Stimulated activated effector memory CD8-positive, alpha-beta T cell treated with anti-CD3 and anti-CD28 coated beads, Interleukin-12 subunit alpha, Interleukin-12 subunit beta, amount 100 ng/mL, for 72 hours (primary cell): ENCODE measurements at regions not wholly inside any gene's neighbourhood (a gene's known extent, or its start where the extent isn't known, plus 50 kb on each side); places are given as distances from the start of the nearest gene placed in this dataset.

Source experiments
- ATAC-seq: fragments of 150-1000 bp; cut with Tn5 transposase; 2 replicates; pipeline ENCODE4 v1.10.0; 2021
- DNase-seq, 2 donors: peaks; one replicate each; pipeline ENCODE4 v3.0.0; 2021 to 2022; ENCODE audit warnings: low spot score in 2 of 2
- H3K27ac Mint-ChIP-seq: one replicate; pipeline ENCODE4 v1.8.0; 2022; ENCODE audit warnings: mild to moderate bottlenecking, mixed read lengths
- H3K36me3 Mint-ChIP-seq: one replicate; pipeline ENCODE4 v1.8.0; 2022; ENCODE audit warnings: mild to moderate bottlenecking, mixed read lengths
- H3K4me1 Mint-ChIP-seq: one replicate; pipeline ENCODE4 v1.8.0; 2022; ENCODE audit warnings: mixed read lengths
- H3K4me3 Mint-ChIP-seq: one replicate; pipeline ENCODE4 v1.8.0; 2022; ENCODE audit warnings: mild to moderate bottlenecking, mixed read lengths
- H3K9me3 Mint-ChIP-seq: one replicate; pipeline ENCODE4 v1.8.0; 2022; ENCODE audit warnings: mixed read lengths

- H3K4me1 Mint-ChIP-seq, result no peaks in the 10 kb centered on the region
- no peak for ATAC-seq
- H3K4me3 Mint-ChIP-seq, result no peak overlapping the region
- H3K9me3 Mint-ChIP-seq, result peaks cover 11% of the 10 kb centered on the region
- H3K27ac Mint-ChIP-seq, result no peak overlapping the region
- no peaks in the 10 kb centered on the region for H3K36me3 Mint-ChIP-seq
- DNase-seq, result no peak
Measured at GRCh38 chr2:125535089-125535488, 1120.9 kb upstream of the GYPC start.

DNA sequence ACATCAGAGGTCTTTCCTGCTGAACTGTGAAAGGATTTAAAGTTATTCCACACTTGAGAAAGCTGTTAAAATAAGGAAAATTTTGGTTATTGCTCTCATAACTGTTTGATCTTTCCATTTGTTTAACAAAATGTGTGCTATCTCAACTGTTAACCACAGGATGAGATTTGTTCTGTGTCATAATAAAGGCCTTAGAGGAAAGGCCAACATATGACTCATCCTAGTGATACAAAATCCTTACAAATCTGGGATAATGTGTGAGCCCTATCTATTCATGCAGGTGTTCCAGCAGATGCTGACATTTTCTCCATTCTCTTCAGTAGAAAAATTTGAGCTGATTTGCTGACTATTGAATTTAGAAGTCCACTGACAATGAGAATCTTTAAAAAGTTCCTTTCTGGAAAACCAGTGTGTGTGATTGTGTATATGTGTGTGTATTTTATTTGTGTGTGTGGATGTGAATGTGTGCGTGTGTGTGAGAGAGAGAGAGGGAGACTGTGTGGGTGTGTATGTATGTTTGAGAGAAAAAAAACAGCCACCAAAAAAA lies 1111.9 kb upstream of the GYPC start:
- Mint-ChIP-seq H3K27ac (no peak overlapping the region), H3K9me3 (peaks cover 25% of the 10 kb centered on the region), H3K4me3 (no peak overlapping the region), H3K4me1 (no peaks in the 10 kb centered on the region), H3K36me3 (no peaks in the 10 kb centered on the region)
- ATAC-seq (no peak), DNase-seq (no peak)

- Mint-ChIP-seq H3K27ac (no peak overlapping the region), H3K36me3 (no peaks in the 10 kb centered on the region), H3K4me1 (no peaks in the 10 kb centered on the region), H3K4me3 (no peak overlapping the region), H3K9me3 (peaks cover 20% of the 10 kb centered on the region)
- ATAC-seq (no peak), DNase-seq (no peak)
Measured at GRCh38 chr2:125553768-125554167, 1102.2 kb upstream of the GYPC start.

DNA sequence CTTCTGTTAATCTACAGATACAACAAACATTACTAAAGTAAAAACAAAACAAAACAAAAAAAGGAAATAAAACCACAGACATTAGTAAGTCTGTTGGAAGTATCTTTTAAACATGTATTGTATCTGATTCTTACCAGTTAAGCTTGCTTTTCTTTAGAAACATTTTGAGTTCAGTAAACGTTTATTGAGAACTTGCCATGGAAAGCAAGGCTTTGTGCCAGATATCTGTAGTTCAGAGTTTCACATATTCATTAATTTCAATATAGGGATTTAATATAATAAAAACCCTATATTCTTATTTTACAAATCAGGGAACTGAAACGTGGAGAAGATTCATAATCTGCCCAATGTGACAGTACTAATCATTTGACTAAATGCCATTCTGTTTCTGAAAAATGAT lies 1101.0 kb upstream of the GYPC start:
- no peaks in the 10 kb centered on the region for H3K4me1 Mint-ChIP-seq

DNA sequence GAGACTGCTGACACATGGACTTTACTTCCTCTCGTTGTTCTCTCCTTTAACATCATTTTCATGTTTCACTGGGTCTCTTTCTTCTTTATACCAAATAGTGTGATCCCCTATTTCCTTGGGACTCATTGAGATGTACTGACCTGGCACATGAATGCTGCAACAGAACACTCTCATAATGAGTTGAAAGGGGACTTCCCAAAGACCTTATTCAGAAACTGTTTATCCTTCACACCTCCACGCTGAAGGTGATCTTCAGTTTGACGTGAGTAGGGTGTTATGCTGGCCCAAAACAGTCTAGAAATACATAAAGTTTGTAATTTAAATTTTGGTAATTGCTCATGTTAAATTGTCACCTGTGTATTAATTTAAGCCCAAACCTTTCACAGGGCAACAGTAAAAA lies 1096.8 kb upstream of the GYPC start:
- no peak overlapping the region for H3K27ac Mint-ChIP-seq
- no peaks in the 10 kb centered on the region for H3K4me1 Mint-ChIP-seq
- DNase-seq (no peak), ATAC-seq (no peak)
- H3K9me3 Mint-ChIP-seq, result peaks cover 8% of the 10 kb centered on the region
- no peaks in the 10 kb centered on the region for H3K36me3 Mint-ChIP-seq
- H3K4me3 Mint-ChIP-seq, result no peak overlapping the region

More for the DNA sequence above, 1101.0 kb upstream of the GYPC start:
- no peak overlapping the region for H3K4me3 Mint-ChIP-seq
- no peak for ATAC-seq
- H3K9me3 Mint-ChIP-seq, result peaks cover 18% of the 10 kb centered on the region
- DNase-seq, result no peak
- no peaks in the 10 kb centered on the region for H3K36me3 Mint-ChIP-seq
- no peak overlapping the region for H3K27ac Mint-ChIP-seq

DNA sequence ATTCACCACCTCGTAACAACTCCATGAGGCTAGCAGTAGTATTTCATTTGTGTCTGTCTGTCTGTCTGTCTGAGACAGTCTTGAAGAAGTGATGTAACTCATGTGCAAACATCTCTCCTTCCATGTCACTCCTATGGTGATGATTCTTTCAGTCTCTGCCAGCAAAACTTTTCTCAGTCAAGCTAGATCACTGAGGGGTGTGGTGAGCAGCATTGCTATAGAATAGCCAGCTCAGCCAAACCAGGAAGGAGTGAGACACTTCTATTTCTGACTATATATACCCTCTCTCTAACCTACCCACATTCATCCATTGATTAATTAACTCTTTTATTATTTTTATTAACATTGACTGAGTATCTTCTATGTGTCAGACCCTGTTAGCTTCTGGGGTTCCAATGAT lies 1095.1 kb upstream of the GYPC start:
- Mint-ChIP-seq H3K4me1 (no peaks in the 10 kb centered on the region), H3K4me3 (no peak overlapping the region), H3K36me3 (no peaks in the 10 kb centered on the region), H3K9me3 (peaks cover 8% of the 10 kb centered on the region), H3K27ac (no peak overlapping the region)
- DNase-seq (no peak), ATAC-seq (no peak)

DNA sequence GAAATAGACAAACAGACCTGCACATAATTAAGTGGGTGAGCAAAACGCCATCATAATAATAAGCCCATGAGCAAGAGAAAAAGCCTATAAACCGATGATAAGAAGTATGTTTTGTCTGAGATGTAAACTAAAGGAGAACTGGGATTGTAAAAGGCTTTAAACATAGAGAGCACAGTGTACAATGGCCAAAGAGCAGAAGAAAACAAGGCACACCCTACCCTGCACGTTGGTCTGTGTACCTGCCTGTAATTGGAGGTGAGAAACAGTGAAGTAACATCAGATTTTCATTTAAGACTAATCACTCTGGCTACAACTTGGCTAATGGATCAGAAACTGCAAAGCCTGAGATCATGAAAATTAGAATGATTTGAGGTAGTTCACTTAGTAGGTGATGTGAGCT lies 1094.7 kb upstream of the GYPC start:
- no peaks in the 10 kb centered on the region for H3K36me3 Mint-ChIP-seq
- H3K27ac Mint-ChIP-seq, result no peak overlapping the region
- H3K4me3 Mint-ChIP-seq, result no peak overlapping the region
- H3K4me1 Mint-ChIP-seq, result no peaks in the 10 kb centered on the region
- ATAC-seq, result no peak
- DNase-seq, result no peak
- H3K9me3 Mint-ChIP-seq, result peaks cover 7% of the 10 kb centered on the region

- no peaks in the 10 kb centered on the region for H3K36me3 Mint-ChIP-seq
- peaks cover 4% of the 10 kb centered on the region for H3K9me3 Mint-ChIP-seq
- no peaks in the 10 kb centered on the region for H3K4me1 Mint-ChIP-seq
- no peak overlapping the region for H3K4me3 Mint-ChIP-seq
- DNase-seq, result no peak
- no peak overlapping the region for H3K27ac Mint-ChIP-seq
- no peak for ATAC-seq
Measured at GRCh38 chr2:125562924-125563323, 1093.0 kb upstream of the GYPC start.

DNA sequence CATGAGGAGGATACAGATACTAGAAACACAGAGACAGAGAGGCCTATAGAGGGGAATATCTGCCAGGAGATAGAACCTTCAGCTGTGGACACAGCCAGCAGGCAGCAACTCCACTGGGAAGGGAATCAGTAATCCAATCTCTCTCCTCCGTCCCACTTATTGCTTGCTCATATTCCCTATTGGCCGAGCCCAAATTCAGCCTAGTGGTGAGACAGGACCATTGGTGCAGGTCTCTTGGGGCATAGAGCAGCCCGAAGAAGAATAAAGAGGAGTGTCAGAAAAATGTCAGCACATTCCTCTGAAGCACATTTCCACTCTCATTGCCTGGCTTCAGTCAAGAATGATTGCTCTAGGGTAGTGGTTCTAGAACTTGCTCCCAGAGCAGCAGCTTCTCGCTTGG lies 1091.5 kb upstream of the GYPC start:
- ATAC-seq (no peak), DNase-seq (no peak)
- no peaks in the 10 kb centered on the region for H3K36me3 Mint-ChIP-seq
- H3K4me1 Mint-ChIP-seq, result no peaks in the 10 kb centered on the region
- no peak overlapping the region for H3K4me3 Mint-ChIP-seq
- no peak overlapping the region for H3K27ac Mint-ChIP-seq
- peaks cover 7% of the 10 kb centered on the region for H3K9me3 Mint-ChIP-seq

DNA sequence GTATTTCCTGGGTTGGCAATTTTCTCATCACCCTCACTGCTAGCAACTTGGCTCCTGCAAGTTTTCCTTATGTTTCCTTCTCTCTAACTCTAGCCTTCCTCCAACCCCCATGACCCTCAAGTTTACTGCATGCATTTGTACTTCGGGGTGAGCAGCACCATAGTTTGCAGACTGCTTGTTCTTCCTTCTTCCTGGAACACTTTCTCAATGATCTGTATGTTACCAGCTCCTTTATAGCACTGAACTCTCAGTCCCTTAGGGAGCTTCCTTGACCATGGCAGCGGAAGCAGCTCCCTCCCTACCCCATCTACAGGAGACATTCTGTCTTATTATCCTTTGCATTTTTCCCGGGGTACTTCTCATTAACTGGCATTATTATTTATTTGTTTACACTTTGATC lies 1089.5 kb upstream of the GYPC start:
- Mint-ChIP-seq H3K27ac (no peak overlapping the region), H3K9me3 (peaks cover 8% of the 10 kb centered on the region), H3K4me3 (no peak overlapping the region), H3K36me3 (no peaks in the 10 kb centered on the region), H3K4me1 (no peaks in the 10 kb centered on the region)
- ATAC-seq, result no peak
- no peak for DNase-seq

GRCh38 chr2:125567100-125567499 lies 1088.9 kb upstream of the GYPC start:
- Mint-ChIP-seq H3K4me3 (no peak overlapping the region), H3K9me3 (peaks cover 8% of the 10 kb centered on the region), H3K4me1 (no peaks in the 10 kb centered on the region), H3K27ac (no peak overlapping the region), H3K36me3 (no peaks in the 10 kb centered on the region)
- DNase-seq (no peak), ATAC-seq (no peak)

DNA sequence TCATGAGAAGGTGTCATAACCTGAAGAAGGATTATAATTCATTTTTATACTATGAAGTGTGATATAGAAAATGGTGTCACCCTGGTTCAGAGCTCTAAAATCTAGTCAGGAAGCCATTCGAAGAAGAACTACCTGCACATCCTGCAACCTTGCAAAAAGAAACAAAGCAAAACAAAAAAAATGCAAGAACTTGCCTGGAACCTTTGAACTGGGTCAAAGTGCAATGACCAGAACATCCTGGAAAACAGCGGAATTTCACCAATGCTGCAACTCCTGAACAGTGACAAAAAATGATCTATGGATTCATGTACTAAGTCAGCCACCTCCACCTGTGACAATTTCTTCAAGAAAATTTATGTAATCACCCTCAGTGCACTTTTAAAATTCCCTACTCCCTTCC lies 1083.3 kb upstream of the GYPC start:
- no peak for DNase-seq
- H3K4me3 Mint-ChIP-seq, result no peak overlapping the region
- H3K36me3 Mint-ChIP-seq, result no peaks in the 10 kb centered on the region
- no peak for ATAC-seq
- peaks cover 14% of the 10 kb centered on the region for H3K9me3 Mint-ChIP-seq
- no peaks in the 10 kb centered on the region for H3K4me1 Mint-ChIP-seq
- H3K27ac Mint-ChIP-seq, result no peak overlapping the region

DNA sequence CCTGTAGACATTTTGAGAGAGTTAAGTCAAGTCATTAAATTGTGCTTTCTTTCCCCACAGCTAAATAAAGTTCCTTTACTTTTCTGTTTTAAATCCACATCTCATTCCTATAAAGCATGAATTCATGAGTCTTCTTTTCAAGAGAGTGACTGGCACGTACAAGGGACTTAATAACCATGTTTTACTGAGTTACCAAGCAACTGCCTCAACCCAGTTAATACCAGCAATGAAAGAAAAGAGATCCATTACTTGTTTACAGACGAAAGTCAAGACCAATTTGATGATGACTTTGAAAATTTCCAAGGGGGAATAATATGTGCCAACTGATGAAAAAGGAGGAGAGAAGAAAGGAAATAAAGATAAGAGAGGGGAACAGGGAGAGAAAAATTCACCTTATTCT lies 1082.5 kb upstream of the GYPC start:
- DNase-seq, result no peak
- no peak for ATAC-seq
- Mint-ChIP-seq H3K36me3 (no peaks in the 10 kb centered on the region), H3K4me3 (no peak overlapping the region), H3K9me3 (peaks cover 14% of the 10 kb centered on the region), H3K4me1 (no peaks in the 10 kb centered on the region), H3K27ac (no peak overlapping the region)

DNA sequence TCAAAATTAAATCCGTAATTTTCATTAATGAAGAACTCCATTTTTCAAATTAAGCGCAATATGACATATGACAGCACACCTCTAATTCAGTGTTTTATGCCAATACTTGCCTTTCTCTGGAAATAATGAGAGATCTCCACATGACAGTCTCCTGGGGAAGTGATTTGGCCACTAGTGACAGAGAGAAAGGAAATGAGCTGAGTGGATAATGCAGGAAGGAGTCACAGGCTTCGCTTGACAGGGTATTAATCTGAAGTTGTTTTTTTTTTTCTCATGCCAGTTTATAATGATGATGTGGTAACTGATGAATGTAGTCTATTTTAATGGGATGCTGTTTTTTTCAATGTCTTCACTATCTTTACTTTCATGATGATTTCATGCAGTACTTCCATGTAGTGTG lies 1079.4 kb upstream of the GYPC start:
- DNase-seq (no peak), ATAC-seq (no peak)
- Mint-ChIP-seq H3K36me3 (no peaks in the 10 kb centered on the region), H3K9me3 (peaks cover 11% of the 10 kb centered on the region), H3K27ac (no peak overlapping the region), H3K4me1 (no peaks in the 10 kb centered on the region), H3K4me3 (no peak overlapping the region)

DNA sequence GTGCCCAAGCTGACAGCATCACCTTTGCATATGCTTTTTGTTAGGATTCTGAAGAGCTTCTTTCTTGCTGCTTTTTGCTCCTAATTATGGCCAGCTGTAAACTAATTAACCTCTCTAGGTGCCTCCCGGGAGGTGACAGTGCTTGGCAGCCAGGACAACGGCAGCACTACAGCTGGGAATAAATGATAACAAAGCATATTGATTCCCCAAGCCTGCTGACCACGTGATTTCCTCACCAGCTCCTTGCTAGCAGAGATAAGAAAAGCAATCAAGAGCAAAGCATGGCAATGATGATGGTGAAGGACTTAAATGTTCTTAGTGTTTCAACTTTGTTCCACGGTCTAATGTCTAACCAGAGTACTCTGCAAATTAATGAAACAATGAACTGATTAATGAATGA lies 1074.4 kb upstream of the GYPC start:
- no peaks in the 10 kb centered on the region for H3K4me1 Mint-ChIP-seq
- peaks cover 8% of the 10 kb centered on the region for H3K9me3 Mint-ChIP-seq
- DNase-seq (no peak), ATAC-seq (no peak)
- H3K27ac Mint-ChIP-seq, result no peak overlapping the region
- no peak overlapping the region for H3K4me3 Mint-ChIP-seq
- H3K36me3 Mint-ChIP-seq, result no peaks in the 10 kb centered on the region

DNA sequence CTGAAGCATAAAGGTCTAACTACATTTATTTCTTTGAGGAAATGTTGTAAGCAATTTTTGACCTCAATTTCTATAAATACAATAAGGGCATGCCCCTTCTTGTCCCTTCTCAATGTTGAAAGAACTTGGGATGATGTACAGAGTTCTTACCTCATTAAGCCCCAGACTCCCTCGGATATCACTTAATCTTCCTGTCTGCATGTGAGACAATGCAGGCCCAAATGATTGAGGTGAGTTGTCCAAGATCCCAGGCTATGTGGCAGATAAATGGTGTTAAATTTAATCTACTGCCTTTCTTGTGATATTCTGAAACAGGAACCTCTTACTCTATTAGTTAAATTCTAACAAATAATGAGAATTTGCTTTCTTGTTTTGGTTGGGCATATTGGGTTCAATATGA lies 1073.4 kb upstream of the GYPC start:
- ATAC-seq (no peak), DNase-seq (no peak)
- Mint-ChIP-seq H3K36me3 (no peaks in the 10 kb centered on the region), H3K4me3 (no peak overlapping the region), H3K4me1 (no peaks in the 10 kb centered on the region), H3K9me3 (peaks cover 5% of the 10 kb centered on the region), H3K27ac (no peak overlapping the region)

DNA sequence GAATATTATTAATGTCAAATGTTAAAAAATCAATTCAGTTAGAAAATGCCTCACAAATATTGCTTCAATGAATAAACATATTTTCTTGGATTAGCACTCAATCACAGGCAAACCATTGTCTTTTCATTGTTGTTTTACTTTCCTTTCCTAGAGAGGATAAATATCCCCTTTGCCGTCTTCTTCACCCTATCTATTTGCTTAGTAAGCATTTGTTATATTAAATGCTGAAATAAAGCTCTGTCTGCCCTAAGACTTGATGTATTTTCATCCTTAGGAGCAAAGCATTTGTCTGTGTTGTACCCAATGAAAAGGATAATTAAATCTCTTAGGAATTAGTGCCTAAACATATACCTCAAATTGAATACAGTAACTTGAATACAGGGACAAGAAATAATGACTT lies 1071.2 kb upstream of the GYPC start:
- no peak overlapping the region for H3K4me3 Mint-ChIP-seq
- H3K27ac Mint-ChIP-seq, result no peak overlapping the region
- no peaks in the 10 kb centered on the region for H3K4me1 Mint-ChIP-seq
- DNase-seq (no peak), ATAC-seq (no peak)
- H3K9me3 Mint-ChIP-seq, result peaks cover 8% of the 10 kb centered on the region
- H3K36me3 Mint-ChIP-seq, result no peaks in the 10 kb centered on the region
